ENCODE measurements at regions not wholly inside any gene's neighbourhood (a gene's known extent, or its start where the extent isn't known, plus 50 kb on each side); places are given as distances from the start of the nearest gene placed in this dataset.

- H3K4me3 ChIP-seq (replicated peaks in 1 of 2; ENCODE audit: low read depth in 2 of 2, low read length in 2 of 2), result no peak overlapping the region
- no peak for DNase-seq (ENCODE audit: low read depth in 2 of 2)
- TF ChIP-seq CTCF (IDR thresholded peaks at IDR 0.05; ENCODE audit: low read depth, low read length), result no peak
Measured at GRCh38 chr2:2809771-2810170, 478.7 kb upstream of the MYT1L start.

- no peak for TF ChIP-seq CTCF (IDR thresholded peaks at IDR 0.05; ENCODE audit: low read depth, low read length)
- H3K4me3 ChIP-seq (replicated peaks in 1 of 2; ENCODE audit: low read depth in 2 of 2, low read length in 2 of 2), result no peak overlapping the region
- DNase-seq (ENCODE audit: low read depth in 2 of 2), result no peak
Measured at GRCh38 chr2:2808551-2809058, 477.5 kb upstream of the MYT1L start.

- DNase-seq (ENCODE audit: low read depth in 2 of 2), result no peak
- TF ChIP-seq CTCF (IDR thresholded peaks at IDR 0.05; ENCODE audit: low read depth, low read length), result no peak
- H3K4me3 ChIP-seq (replicated peaks in 1 of 2; ENCODE audit: low read depth in 2 of 2, low read length in 2 of 2), result no peak overlapping the region
Measured at GRCh38 chr2:2806711-2807110, 475.6 kb upstream of the MYT1L start.

- no peak for TF ChIP-seq CTCF (IDR thresholded peaks at IDR 0.05; ENCODE audit: low read depth, low read length)
- no peak overlapping the region for H3K4me3 ChIP-seq (replicated peaks in 1 of 2; ENCODE audit: low read depth in 2 of 2, low read length in 2 of 2)
- DNase-seq (ENCODE audit: low read depth in 2 of 2), result no peak
Measured at GRCh38 chr2:2805263-2805662, 474.2 kb upstream of the MYT1L start.

- H3K4me3 ChIP-seq (replicated peaks in 1 of 2; ENCODE audit: low read depth in 2 of 2, low read length in 2 of 2), result no peak overlapping the region
- TF ChIP-seq CTCF (IDR thresholded peaks at IDR 0.05; ENCODE audit: low read depth, low read length), result no peak
- DNase-seq (ENCODE audit: low read depth in 2 of 2), result no peak
Measured at GRCh38 chr2:2804528-2804927, 473.5 kb upstream of the MYT1L start.

GRCh38 chr2:2801458-2801857, 470.4 kb upstream of the MYT1L start:
- no peak overlapping the region for H3K4me3 ChIP-seq (replicated peaks in 1 of 2; ENCODE audit: low read depth in 2 of 2, low read length in 2 of 2)
- no peak for TF ChIP-seq CTCF (IDR thresholded peaks at IDR 0.05; ENCODE audit: low read depth, low read length)
- no peak for DNase-seq (ENCODE audit: low read depth in 2 of 2)

- H3K4me3 ChIP-seq (replicated peaks in 1 of 2; ENCODE audit: low read depth in 2 of 2, low read length in 2 of 2), result no peak overlapping the region
- TF ChIP-seq CTCF (IDR thresholded peaks at IDR 0.05; ENCODE audit: low read depth, low read length), result no peak
- DNase-seq (ENCODE audit: low read depth in 2 of 2), result no peak
Measured at GRCh38 chr2:2800697-2801096, 469.6 kb upstream of the MYT1L start.
